Right lung (tissue), 2 donors: ENCODE measurements at regions not wholly inside any gene's neighbourhood (a gene's known extent, or its start where the extent isn't known, plus 50 kb on each side); places are given as distances from the start of the nearest gene placed in this dataset.
"Not testable (repeated sequence)": the region's sequence is repeated elsewhere in the genome, so short reads cannot be mapped to it uniquely, and the experiment has no call there.

Source experiments
- DNase-seq, 2 donors: peaks; one replicate each; pipeline ENCODE4 v3.0.0-alpha.2; 2013

DNA sequence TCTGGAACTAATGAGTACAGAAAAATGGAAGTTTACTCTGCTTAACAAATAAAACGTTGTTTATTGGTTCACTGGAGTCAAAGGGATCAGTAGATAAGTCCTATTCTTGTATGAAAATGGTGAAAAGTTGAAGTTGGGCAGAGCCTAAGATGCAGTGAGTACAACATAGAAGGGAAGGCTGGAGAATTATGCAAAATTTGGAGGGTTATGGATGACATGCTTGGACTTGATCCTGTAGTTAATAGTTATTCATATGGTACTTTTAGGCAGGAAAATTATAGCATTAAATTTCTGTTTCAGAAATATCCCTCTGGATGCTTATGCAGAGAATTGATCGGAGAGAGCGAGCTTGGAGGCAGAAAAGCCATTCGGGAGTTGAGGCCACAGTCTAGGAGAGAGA, 167.6 kb downstream of the KCNS3 start:
- DNase-seq, result no peak

DNA sequence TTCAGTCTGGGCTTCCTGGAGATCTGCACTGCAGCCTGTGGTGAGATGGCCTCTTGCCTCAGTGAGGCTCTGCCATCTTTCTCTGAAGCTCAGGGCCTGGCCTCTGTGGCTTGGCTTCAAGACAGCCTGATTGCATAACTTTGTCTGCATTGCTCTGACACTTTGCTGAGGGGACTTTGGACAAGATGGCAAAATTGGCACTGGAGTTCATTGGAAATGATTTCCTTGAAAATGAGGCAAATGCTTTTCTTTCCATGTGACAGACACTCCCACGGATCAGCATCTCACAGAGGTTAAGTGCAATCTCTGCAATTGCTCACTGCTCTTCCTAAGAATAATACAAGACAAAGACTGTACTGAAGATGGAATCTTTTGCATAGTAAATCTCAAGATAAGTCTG, 166.8 kb downstream of the KCNS3 start:
- DNase-seq, result no peak

DNA sequence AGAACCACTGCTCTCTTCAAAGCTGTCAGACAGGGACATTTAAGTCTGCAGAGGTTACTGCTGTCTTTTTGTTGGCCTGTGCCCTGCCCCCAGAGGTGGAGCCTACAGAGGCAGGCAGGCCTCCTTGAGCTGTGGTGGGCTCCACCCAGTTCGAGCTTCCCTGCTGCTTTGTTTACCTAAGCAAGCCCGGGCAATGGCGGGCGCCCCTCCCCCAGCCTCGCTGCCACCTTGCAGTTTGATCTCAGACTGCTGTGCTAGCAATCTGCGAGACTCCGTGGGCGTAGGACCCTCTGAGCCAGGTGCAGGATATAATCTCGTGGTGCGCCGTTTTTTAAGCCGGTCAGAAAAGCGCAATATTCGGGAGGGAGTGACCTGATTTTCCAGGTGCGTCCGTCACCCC, 138.9 kb downstream of the KCNS3 start:
- DNase-seq, result not testable (repeated sequence)

DNA sequence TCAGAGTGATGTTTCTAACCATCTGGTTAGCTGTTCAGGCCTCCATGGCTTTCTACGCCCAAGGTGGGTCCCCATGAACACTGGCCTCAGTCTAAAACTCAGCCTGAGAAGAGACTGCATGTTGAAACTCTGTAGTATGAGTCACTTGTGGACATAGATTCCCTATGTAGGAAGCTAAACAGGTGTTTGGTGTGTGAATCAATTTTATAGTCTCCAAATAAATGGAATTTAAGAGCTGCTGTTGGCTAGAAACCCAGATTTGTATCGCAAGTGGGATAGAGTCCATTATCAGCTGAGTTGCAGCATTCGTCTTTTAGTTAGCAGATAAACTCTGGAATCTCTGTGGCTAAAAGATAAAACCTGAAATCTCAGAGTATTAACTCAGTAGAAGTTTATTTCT, 131.4 kb downstream of the KCNS3 start:
- no peak for DNase-seq

GRCh38 chr2:18005411-18005810, 126.9 kb downstream of the KCNS3 start:
- DNase-seq, result no peak

DNA sequence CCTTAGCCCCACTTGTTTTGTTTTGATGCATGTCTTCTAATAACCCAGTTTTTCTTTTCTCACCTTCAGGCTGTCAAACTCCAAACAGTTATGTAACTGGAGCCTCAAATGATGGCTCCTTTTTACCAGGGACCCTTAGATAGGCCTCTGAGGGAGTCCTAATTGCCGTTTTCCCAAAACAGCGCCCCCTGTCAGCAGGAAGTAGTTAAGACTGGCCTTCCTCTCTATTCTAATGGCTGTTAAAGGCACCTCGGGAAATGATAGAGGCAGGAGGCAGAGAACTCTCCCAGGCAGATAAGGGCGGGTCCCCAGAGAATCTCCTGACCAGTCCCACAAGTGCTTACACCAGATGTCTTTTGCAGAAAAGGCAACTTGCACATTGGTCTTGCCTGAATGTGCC, 123.2 kb downstream of the KCNS3 start:
- no peak for DNase-seq

GRCh38 chr2:17996978-17997377, 118.5 kb downstream of the KCNS3 start:
- no peak for DNase-seq

DNA sequence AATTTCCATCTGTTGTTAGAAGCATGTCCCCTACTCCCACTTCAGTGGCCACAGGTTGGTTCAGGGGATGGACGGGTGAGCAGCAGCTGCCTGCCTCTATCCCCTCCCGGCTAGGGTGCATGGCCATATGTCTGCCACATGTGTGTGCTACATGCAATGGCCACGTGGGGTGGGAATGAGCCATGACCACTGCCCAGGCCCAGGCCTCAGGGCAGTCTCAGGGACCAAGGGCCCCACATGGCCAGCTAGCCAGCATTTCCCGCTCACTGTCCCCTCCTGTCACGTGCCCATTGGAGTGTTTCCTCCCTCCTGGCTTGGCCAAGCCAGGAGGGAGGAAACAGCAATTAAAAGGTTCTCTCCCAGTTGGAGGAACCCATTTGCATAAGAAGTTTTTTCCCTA, 117.1 kb downstream of the KCNS3 start:
- no peak for DNase-seq
